ENCODE measurements at regions not wholly inside any gene's neighbourhood (a gene's known extent, or its start where the extent isn't known, plus 50 kb on each side); places are given as distances from the start of the nearest gene placed in this dataset.

- H3K27me3 ChIP-seq (ENCODE audit: control insufficient read depth, insufficient read depth, low read length) = no peaks in the 10 kb centered on the region
- no peak overlapping the region for H3K4me3 ChIP-seq (ENCODE audit: low read depth, low read length)
- H3K36me3 ChIP-seq (ENCODE audit: control insufficient read depth, insufficient read depth, low read length) = no peaks in the 10 kb centered on the region
- DNase-seq (ENCODE audit: low read depth) = no peak
- no peak for TF ChIP-seq CTCF (IDR thresholded peaks at IDR 0.05; ENCODE audit: insufficient read depth, low read length, poor library complexity, severe bottlenecking)
Observed at GRCh38 chr9:78479441-78479840, 182.5 kb downstream of the PSAT1 start.

DNA sequence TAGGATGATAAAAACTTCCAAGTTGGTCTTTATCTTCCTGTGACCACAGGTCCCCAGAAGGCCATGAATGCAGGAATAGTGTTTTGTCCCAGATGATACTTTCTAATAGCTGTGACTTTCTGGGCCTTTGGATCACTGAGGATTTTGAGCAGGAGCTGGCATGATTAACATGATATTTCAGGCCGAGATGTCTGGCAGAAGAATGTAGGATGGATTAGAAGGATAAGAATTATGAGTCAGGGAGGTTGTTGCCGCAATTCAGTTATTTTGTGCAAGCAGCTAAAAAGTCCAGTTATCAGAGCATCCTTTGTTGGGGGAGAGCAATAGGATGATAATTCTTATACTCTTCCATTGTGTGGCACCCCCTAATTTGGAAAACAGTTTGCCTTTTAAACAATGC lies 189.7 kb downstream of the PSAT1 start:
- no peak for DNase-seq (ENCODE audit: low read depth)
- H3K36me3 ChIP-seq (ENCODE audit: control insufficient read depth, insufficient read depth, low read length) = no peaks in the 10 kb centered on the region
- no peaks in the 10 kb centered on the region for H3K27me3 ChIP-seq (ENCODE audit: control insufficient read depth, insufficient read depth, low read length)
- TF ChIP-seq CTCF (IDR thresholded peaks at IDR 0.05; ENCODE audit: insufficient read depth, low read length, poor library complexity, severe bottlenecking) = no peak
- H3K4me3 ChIP-seq (ENCODE audit: low read depth, low read length) = no peak overlapping the region

DNA sequence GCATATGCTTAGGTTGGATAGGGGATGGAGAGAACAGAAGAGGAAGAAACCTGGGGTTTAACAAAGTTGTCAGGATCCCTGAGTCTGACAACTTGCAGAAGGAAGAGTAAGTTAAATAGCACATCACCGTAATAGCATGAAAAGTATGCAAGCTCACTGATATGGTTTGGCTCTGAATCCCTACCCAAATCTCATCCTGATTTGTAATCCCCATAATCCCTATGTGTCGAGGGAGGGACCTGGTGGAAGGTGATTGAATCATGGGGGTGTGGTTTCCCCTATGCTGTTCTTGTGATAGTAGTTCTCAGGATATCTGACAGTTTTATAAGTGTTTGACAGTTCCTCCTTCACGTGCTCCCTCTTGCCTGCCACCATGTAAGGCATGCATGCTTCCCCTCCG lies 193.3 kb downstream of the PSAT1 start:
- H3K4me3 ChIP-seq (ENCODE audit: low read depth, low read length) = no peak overlapping the region
- no peak for DNase-seq (ENCODE audit: low read depth)
- no peaks in the 10 kb centered on the region for H3K27me3 ChIP-seq (ENCODE audit: control insufficient read depth, insufficient read depth, low read length)
- no peaks in the 10 kb centered on the region for H3K36me3 ChIP-seq (ENCODE audit: control insufficient read depth, insufficient read depth, low read length)
- no peak for TF ChIP-seq CTCF (IDR thresholded peaks at IDR 0.05; ENCODE audit: insufficient read depth, low read length, poor library complexity, severe bottlenecking)

DNA sequence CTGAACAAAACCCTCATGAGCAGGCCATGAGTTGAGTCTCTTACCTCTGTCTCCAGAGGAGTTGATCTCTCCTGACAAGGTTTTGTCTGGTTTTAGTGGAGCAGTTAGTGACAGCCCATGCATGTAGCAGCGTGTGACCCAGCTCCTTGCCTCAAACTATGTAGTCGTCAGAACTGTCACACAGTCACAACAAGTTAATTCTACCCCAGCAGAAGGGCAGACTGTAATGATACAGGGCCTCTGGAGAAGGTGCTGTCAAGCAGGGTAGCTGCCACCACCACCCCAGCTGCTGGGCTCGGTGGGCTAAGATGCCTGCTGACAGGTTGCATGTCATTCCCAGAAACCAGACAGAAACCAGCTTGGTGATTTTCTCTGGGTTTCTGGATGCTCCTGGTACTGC lies 194.5 kb downstream of the PSAT1 start:
- no peak overlapping the region for H3K4me3 ChIP-seq (ENCODE audit: low read depth, low read length)
- no peaks in the 10 kb centered on the region for H3K36me3 ChIP-seq (ENCODE audit: control insufficient read depth, insufficient read depth, low read length)
- TF ChIP-seq CTCF (IDR thresholded peaks at IDR 0.05; ENCODE audit: insufficient read depth, low read length, poor library complexity, severe bottlenecking) = no peak
- no peak for DNase-seq (ENCODE audit: low read depth)
- H3K27me3 ChIP-seq (ENCODE audit: control insufficient read depth, insufficient read depth, low read length) = no peaks in the 10 kb centered on the region

DNA sequence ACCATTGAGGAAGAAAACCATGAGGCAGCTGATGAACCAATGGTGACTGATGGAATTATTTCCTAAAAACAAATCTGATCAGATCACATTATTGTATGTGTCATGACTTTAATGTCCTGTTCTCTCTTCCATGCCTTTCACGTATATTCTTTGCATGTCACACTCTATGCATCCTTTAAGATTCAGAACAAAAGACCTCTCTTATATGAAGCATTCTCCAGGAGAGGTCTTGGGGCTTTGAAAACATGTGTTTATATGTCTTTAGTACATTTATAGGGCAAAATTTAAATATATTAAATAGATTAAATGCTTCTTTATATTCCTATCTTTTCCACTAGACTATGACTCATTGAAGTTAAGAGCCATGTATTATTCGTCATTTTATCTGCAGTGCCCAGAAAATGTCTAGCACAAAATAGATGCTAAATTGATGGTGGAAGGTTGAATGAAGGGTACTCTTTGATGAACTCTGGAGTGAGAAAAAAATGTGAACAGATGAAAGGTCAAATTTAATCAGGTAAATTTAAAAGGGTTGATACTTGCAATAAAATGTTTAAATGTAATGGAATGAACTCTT lies 196.3 kb downstream of the PSAT1 start:
- H3K36me3 ChIP-seq (ENCODE audit: control insufficient read depth, insufficient read depth, low read length) = no peaks in the 10 kb centered on the region
- H3K4me3 ChIP-seq (ENCODE audit: low read depth, low read length) = no peak overlapping the region
- DNase-seq (ENCODE audit: low read depth) = no peak
- H3K27me3 ChIP-seq (ENCODE audit: control insufficient read depth, insufficient read depth, low read length) = no peaks in the 10 kb centered on the region
- TF ChIP-seq CTCF (IDR thresholded peaks at IDR 0.05; ENCODE audit: insufficient read depth, low read length, poor library complexity, severe bottlenecking) = no peak

DNA sequence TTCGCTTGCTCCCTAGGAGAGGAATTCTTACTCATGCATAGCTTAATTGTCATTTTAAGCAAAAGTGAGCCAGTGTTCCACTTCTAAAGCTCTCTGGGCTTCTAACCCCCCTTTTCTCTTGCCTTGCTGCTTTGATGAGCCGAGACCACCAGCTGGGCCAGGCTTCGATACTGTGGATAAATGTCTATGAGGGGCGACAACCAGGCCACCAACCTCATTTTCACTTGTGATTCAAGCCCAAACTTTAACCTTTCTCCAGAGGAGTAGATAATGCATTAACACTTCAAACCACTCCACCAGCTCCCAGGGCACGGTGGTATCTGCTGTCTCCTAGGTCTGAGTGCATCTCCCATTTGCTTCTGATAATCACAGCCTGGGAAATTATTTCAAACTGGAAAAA lies 205.6 kb downstream of the PSAT1 start:
- DNase-seq (ENCODE audit: low read depth) = no peak
- no peak overlapping the region for H3K4me3 ChIP-seq (ENCODE audit: low read depth, low read length)
- H3K36me3 ChIP-seq (ENCODE audit: control insufficient read depth, insufficient read depth, low read length) = no peaks in the 10 kb centered on the region
- H3K27me3 ChIP-seq (ENCODE audit: control insufficient read depth, insufficient read depth, low read length) = no peaks in the 10 kb centered on the region
- no peak for TF ChIP-seq CTCF (IDR thresholded peaks at IDR 0.05; ENCODE audit: insufficient read depth, low read length, poor library complexity, severe bottlenecking)
